Ovary (tissue), 3 donors: ENCODE measurements at regions not wholly inside any gene's neighbourhood (a gene's known extent, or its start where the extent isn't known, plus 50 kb on each side); places are given as distances from the start of the nearest gene placed in this dataset.

Experiments
- POLR2A ChIP-seq: fragments of 450-650 bp; IDR thresholded peaks from one replicate; pipeline ENCODE4 v1.6.1; 2017; ENCODE audit warnings: antibody characterized with exemption, mild to moderate bottlenecking, moderate library complexity
- TF ChIP-seq, protein P1 (sequence below), 3 donors: fragments of 450-650 bp in 2 of 3; fragments of 200-600 bp in 1 of 3; IDR thresholded peaks; one replicate each; pipeline versions ENCODE4 v1.5.1 to v1.8.0; 2016 to 2022; ENCODE audit warnings: antibody characterized with exemption in 3 of 3, mild to moderate bottlenecking in 1 of 3
- donor health status: DM: no; HTN: no; CAD: no.

DNA sequence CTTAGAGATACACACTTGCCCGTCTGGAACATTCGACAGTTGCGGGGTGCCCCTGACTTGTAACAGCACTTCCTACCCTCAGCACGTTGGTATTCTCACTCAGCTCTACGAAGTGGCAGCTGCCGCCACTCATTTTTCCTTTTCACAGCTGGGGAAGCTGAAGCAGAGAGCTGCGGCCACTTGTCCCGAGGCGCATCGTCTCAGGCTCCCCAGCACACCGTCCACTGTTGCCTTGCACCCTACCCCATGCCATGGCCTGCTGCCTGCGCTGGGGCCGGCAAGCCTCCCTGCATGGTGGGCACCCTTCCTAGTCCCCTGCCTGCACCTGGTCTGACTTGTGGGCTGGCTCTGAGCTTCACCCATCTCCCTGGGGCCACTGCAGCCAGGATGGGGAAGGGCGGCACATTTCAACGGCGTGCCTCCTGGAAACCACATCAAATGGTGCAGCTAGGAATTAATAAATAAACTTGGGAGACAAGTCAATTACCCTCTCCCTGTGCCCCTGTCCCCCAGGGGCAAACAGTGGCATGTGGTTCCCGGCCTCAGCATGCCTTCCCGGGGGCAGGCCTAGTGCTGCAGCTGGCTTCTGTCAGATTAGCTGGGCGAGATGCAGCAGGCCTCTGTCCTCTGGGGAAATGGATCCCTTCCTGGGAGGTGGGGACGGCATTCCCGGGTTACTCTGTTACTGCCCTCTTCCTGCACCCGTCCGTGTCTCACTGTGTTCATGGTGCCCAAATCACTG, 64.7 kb upstream of the HAAO start:
- TF ChIP-seq, protein P1, sequence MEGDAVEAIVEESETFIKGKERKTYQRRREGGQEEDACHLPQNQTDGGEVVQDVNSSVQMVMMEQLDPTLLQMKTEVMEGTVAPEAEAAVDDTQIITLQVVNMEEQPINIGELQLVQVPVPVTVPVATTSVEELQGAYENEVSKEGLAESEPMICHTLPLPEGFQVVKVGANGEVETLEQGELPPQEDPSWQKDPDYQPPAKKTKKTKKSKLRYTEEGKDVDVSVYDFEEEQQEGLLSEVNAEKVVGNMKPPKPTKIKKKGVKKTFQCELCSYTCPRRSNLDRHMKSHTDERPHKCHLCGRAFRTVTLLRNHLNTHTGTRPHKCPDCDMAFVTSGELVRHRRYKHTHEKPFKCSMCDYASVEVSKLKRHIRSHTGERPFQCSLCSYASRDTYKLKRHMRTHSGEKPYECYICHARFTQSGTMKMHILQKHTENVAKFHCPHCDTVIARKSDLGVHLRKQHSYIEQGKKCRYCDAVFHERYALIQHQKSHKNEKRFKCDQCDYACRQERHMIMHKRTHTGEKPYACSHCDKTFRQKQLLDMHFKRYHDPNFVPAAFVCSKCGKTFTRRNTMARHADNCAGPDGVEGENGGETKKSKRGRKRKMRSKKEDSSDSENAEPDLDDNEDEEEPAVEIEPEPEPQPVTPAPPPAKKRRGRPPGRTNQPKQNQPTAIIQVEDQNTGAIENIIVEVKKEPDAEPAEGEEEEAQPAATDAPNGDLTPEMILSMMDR (IDR thresholded peaks at IDR 0.05), result no peak
- no peak for TF ChIP-seq POLR2A
